GM21786 (cell line): ENCODE measurements at regions not wholly inside any gene's neighbourhood (a gene's known extent, or its start where the extent isn't known, plus 50 kb on each side); places are given as distances from the start of the nearest gene placed in this dataset.
"Not testable (repeated sequence)": the region's sequence is repeated elsewhere in the genome, so short reads cannot be mapped to it uniquely, and the experiment has no call there.

ENCODE experiments used
- ATAC-seq: cut with Tn5 transposase; IDR thresholded peaks from one replicate; pipeline ENCODE4 v1.9.1; 2021; ENCODE audit not compliant: unreplicated experiment

DNA sequence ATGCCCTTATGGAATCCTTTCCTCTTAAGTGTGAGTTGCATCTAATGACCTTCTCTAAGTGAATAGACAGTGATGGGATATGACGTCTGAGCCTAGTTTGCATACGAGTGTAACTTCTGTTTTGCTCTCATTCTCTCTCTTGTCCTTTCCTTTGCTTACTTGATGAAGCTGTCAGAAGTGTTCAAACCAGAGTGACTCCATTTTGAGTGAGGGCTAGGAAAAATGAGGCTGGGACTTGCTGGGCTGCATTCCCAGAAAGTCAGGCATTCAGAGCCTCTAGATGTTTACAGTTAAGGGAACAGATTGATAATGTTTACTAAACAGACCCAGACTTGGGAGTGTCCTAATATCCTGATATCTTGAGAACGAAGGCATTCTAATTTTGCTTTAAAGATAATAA lies 311.2 kb upstream of the SOX4 start:
- ATAC-seq: not testable (repeated sequence)

DNA sequence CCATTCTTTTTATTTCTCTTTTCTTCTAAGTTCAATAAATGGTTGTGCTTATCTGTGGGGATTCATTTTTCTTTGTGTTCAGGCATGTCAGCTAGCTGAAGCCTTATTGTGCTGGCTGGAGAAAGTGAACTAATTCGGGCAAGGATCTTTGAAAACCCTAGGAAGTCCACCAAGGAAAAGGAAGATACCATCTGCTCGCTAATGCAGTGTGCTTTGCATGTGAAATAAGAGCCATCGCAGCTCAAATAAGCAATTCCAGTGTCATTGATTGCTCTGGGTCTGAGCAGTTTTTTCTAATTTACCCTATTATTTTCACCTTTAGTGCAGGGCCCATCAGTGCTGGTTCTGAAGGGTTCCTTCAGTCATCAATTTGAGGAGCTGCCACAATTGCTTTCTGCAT lies 309.4 kb upstream of the SOX4 start:
- ATAC-seq: no peak

DNA sequence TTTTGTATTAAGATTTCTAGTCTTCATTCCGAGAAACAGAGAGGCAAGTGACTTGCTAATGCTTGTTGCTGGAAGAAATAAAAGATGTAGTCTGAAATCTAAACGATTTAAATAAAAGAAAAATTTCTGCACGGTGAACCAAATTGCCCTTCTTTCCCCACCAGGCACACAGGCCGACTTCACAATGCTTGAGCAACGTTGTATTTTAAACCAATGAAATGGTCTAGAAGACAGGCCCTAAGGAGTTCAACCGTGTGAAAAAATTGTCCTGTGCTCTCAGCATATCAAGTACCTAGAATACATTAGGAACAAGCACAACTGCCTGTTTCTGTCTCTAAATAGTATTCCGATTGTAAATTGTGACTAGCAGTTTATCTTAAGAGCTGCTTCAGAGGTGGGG lies 308.8 kb upstream of the SOX4 start:
- ATAC-seq: no peak

DNA sequence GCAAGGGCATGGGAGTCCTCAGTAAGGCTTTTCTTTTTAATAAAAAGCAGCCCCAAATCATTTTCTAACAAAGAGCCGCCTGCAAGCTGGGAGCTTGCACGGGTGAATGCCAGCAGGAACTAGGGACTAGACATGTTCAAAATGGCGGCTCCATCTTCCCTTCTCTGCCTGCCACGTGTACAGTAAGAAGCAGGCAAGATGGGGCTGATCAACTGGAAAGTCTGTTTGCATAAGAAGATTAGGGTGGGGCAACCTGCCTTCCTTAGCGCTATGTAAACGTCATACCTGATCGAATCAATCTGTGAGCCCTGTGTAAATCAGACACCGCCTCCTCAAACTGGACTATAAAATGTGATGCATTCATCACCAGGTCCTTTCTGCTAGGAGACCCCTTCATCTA lies 299.4 kb upstream of the SOX4 start:
- ATAC-seq: no peak

DNA sequence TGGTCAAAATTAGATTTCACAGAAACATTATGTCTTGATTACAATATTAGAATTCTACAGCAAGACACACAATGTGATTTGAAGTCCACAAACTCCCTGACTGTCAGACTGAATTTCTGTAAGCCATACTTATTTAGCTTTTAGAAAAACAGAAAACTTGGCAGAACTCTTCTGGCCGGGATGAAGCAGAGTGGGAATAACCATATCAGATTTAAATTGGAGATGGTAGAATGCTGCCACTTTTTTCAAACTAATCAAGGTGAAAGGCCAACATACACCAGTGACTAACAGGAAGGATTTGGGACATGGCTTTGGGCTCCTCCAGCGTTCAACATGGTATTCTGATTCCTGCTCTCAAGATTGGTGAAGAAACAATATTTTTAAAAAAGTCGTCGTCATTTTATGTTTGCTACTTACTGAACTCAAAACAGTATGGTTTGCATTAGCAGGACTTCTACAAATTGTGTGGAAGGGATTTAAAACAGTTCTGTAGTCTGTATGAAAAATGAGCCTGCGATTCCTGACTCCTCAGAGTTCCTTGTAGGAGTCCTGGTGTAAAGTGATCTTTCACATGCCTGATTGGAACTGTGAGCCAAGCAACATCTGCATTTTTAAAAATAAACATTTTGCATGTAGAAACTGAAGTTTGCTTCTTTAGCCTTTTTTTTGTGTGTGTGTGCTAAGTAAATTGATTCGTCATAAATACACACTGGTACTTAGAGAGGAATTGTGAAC lies 297.9 kb upstream of the SOX4 start:
- no peak for ATAC-seq

DNA sequence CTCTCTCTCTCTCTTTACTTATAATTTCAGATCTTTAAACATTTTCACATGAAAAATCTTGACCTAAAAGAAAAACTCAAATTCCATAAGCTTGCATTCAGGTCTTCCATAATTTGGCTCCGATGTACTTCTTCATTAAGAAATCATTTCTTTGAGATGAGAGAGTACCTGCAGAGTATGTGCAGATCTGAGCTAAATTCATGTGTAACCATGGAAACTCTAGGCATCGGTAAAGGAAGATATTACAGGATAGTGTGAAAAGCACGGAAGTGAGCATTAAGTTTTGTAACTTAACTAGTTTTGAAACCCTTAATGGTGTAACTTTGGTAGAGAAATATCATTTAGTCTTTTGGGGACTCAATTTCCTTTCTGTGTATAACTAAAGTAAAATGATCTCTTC lies 295.9 kb upstream of the SOX4 start:
- ATAC-seq: no peak

DNA sequence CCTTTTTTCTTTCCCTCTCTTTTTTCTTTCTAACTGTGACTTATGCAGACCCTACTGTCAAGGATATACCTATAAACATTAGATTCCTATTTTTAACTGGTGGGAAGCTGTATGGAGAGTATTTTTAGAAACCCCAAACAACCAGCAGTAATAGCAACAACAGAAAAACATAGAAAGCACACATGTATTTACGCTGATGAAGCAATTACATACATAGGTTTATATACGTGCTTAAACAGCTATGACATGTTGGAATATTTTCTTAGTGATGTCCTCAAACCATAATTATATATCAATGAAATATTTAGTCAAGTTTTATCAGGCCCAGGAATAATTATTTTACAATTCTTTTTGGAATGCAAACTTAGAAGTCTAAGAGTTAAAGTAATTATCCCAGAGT lies 294.3 kb upstream of the SOX4 start:
- ATAC-seq: no peak

DNA sequence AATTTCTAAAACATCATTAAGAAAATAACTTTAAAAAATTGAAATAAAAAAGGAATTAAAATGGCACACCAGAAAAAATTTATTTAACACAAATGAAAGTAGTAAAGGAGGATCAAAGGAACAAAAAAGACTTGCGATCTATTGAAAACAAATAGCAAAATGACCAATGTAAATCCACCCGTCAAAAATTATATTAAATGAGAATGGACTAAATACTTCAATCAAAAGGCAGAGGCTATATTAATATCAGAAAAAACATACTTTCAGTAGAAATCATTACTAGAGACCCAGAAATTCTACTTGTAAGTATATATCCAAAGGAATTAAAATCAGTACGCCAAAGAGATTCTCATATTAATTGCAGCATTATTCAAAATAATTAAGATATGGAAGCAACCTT lies 293.1 kb upstream of the SOX4 start:
- ATAC-seq: no peak

DNA sequence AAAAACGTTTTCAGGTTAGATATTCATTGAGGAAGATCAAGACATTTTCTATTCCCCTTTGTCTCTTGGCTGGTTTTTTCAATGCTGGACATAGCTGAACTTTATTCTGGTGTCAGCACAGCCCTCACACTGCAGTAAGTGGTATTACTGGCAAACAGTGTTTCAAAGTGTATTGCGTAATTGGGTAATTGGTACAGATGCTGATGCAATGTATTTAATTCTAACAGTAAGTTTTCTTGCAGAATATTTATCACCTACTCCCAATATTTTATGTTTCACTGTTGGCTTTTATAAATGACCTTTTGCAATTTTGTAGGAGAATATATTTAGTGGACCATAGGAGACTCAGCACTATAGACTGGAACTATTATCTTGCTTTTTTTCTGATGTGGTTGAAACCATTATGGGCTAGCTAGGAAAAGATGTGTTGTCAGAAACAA lies 287.6 kb upstream of the SOX4 start:
- ATAC-seq: no peak

DNA sequence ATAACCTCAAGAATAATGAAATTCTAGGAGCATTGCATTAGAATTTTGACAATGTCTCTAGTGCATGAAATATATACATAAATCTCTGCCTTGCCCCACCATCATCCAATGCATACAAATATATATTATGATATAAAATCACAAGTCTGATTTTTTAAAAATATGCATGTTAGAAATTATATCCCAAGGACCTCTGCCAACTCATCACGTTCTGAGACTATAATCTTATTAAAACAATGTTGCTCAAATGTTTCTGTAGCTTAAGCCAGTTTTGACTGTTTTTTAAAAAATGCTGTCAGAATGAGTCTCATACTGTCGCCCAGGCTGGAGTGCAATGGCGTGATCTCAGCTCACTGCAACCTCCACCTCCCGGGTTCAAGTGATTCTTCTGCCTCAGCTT lies 287.0 kb upstream of the SOX4 start:
- no peak for ATAC-seq

DNA sequence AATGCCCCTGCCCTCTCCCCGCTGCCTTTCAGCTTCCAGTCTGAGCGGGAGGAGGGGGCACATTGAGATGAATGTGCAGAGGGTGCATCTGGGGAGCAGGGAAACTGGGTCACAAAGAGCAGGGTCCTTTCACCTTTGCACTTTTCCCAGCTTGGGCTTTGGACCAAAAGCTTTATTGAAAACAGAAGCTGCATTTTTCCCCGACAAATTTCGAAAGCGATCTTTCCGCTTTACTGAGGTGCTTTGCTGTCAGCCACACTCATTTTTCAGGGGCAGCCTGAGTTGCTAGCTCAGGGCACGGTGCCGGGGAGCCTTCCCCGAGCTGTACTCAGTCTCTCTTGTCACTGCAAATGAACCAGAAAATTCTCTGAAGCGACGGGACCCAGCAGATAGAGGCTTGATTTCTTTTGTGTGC lies 283.7 kb upstream of the SOX4 start:
- no peak for ATAC-seq

DNA sequence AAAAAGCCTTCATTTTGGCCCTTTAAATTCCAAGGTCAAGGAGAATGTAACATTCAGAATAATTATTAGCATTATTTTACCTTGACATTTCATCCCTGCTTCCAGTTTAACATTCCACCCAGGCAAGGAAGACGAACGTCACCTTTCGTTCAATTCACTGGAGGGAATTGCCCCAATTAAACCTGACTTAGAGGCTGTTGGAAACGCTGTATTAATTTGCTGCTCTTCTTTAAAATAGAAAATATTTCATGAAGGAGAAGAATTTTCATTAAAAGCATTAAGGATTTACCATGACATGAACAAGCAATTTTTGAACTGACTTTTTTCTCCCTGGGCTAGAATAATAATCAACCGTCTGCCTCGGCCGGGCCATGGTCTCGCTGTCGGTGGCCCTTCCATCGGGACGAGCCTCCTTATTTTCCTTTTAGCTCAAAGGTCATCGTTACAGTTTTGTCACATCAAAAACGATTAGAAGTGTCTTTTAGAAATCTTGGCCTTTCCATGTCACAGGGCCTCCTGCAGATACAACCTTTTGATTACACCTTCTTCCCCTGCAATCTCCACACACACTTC lies 282.9 kb upstream of the SOX4 start:
- no peak for ATAC-seq

DNA sequence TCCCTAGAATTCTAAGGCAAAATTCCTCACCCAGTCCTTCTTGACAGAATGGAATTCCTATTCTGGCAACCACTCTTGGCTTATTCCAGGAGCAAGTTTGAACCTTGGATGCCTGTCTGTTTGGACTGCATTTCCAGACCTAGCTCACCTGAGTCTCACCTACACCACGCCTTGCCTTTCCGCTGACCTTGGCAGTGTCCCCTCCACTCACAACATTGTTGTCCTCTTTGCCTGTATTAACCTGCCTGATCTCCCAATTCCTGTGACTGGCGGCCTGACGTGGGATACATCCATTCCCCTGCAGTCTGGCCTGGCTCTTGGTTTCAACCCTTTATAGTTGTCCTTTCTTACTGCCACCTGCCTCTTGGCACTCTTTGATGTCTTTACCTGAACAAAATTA lies 281.4 kb upstream of the SOX4 start:
- no peak for ATAC-seq

DNA sequence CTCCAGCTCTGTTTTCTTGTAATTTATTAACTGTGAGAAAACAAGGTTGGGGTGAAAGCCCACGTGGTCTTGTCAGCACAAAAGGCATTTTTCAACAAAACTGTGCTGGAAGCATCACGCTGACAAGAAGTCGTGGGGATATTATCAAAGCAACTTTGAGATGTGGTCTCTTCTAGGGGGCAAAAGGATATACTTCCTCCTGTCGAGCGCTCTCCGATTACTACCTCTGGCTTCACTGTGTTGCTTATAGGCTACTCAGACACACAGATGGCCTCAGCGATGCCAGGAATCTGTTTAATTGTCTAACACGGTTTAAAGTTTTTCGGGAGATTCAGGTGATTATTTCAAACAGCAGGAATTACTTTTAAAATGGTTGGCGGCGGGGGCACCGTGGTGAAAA lies 275.9 kb upstream of the SOX4 start:
- no peak for ATAC-seq

DNA sequence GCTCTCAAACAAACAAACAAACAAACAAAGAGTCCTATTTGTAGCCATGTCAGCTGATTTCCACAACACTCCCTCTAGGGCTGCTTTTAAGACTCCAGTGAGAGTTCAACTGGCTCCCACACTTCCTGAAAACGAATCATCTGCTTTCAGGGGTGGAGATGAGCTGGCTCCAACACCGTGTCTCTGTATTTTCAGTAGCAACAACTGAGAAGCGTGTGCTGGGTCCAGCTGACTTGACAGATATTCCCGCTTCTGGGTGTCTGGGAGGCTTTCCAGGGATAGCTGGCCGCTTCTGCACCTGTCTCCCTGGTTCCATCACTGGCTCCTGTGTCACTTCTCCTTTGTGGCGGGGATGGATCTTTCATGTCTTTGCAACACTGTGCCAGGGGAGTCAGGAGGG lies 272.5 kb upstream of the SOX4 start:
- no peak for ATAC-seq

DNA sequence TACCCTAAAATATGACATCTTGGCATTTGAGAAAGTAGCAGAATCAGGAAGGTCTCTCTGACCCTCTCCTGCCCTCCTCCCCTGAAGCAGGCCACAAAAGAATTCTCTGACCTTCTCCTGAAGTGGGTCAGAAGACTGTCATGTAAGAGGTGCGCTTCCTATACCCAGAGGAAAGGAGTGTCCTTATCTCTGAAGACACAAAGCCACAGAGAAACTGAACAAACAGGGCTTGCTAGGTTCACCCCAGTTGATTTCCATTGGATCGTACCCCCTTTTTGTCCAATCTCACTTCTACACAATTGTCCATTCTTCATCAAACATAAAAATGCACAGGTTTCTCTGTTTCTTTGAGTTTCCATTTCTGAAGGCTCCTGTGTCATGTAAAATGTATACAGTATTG lies 272.0 kb upstream of the SOX4 start:
- ATAC-seq: no peak

DNA sequence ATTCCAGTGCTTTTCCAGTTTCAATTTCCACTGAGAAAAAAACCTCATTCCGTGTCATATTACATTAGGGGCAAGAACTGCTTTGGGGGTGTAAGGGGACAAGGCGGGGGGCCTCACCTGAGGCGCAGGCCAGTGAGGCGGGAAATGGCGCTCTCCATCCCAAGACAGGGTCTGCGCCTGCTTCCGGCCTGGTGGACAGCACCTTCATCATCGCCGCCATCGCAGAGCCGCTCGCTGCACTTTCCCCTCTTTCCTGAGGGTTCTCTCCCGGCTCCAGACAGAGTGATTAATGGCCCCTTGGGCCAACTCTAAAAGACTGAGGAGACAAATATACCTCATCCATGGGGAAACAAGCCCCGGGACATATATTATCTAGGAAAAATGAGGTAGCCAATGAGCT lies 270.0 kb upstream of the SOX4 start:
- ATAC-seq: no peak

DNA sequence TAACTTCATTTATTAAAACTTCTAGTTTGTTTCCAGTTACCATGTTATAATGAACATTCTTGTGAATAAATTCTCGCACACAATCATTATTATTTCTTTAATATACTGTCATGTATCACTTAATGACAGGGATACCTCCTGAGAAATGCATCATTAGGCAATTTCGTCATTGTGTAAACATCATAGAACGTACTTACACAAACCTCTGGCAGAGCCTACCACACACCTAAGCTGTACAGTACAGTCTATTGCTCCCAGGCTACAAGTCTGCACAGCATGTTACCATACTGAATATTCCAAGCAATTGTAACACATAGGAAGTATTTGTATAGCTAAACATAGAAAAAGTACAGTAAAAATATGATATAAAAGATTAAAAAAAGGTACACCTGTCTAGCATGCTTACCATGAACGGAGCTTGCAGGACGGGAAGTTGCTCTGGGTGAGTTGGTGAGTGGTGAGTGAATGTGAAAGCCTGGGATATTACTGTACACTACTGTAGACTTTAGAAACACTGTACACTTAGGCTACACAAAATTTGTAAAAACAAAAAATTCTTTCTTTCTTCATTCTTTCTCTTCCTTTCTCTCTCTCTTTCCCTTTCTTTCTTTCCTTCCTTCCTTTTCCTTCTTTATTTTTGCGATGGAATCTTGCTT lies 268.2 kb upstream of the SOX4 start:
- ATAC-seq: no peak

DNA sequence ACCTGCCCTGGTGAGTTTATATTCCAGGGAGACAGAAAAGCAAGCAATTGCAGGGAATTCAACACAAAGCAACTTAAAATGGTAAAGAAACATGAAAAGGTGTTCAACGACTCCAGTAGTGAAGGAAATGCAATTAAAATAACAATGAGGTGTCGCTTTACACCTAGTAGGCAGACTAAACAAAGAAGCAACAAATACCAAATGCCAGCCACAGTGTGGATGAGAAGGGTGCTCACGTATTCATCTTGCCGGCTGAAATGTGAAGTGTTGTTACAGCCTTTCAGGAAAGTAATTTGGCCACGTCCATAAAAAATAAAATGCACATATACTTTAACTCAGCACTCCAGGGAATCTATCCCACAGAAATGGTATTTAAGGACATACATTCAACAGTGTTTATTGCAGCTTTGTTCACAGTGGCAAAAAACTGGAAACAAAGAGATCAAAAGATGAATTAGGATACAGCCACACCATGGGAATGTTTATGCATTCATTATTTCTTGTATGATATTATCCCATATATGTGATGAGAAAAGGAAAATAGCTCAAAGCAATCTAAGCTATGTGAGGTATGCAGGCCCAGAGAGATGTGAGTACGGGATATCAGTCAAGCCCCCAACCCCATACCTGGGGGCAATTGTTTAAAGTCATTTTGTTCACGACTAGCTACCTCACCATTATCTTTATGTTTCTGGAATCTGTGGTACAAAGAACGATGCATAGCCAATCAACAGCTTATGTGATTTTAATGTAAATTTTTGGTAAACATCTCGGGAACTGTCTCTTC lies 266.0 kb upstream of the SOX4 start:
- no peak for ATAC-seq

DNA sequence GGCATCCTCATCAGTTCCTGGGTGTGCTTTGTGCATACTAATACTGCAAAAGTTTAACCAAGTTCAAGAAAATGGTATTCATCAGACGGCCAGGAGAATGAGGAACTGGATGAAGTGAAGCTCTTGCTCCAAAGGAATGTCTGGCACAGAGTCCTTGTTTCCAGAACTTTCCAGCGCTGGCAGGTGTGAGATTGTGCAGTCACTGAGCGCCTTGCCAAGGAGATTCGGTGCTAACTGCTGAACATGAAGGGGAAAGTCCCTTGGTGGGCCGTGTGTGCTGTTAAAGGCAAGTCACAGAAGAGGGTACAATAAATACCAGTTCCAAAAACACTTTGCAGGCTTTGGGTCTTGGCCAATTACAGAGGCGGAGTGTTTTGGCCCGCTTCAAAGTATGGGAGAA lies 262.3 kb upstream of the SOX4 start:
- no peak for ATAC-seq

DNA sequence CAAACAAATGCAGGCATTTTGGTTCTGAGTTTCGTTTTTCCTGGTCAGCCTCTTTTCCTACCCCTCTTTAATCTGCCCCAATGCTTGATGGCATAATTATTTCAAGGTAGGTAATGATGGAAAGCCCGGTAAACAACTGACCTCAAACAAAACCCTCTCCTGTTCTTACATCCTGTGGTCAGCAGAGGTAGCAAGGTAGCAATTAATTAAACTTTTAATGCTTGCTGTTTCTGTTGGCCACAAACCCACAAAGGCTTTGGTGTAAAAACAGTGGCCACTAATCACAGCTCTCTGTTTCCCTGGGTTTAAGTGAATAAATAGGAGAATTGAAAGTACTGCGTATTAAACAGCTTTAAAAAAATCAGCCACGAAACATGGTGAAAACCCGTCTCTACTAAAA lies 261.5 kb upstream of the SOX4 start:
- no peak for ATAC-seq

DNA sequence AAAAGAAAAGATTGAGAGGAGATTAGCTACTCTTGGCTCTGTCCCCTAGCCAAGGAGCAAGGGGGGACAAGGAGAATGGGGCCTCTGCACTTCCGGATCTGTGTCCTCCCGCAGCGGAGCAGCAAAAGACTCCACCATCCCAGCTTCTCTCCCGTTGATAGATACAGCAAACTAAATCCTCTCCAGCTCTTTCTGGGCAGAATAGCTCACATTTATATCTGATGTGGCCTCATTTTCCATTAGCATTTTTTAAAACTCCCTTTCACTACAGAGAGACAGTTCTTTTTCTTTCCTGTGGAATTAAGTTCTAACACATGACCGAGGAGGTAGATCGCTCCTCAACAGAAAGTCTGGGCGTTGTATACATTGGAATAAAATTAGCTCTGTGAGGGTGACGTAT lies 260.9 kb upstream of the SOX4 start:
- ATAC-seq: no peak
